ENCODE measurements at regions not wholly inside any gene's neighbourhood (a gene's known extent, or its start where the extent isn't known, plus 50 kb on each side); places are given as distances from the start of the nearest gene placed in this dataset.

GRCh38 chr3:177320765-177321247 is 123.5 kb upstream of the TBL1XR1 start:
- TF ChIP-seq EZH2 (IDR thresholded peaks at IDR 0.05; ENCODE audit: borderline replicate concordance, low read depth, low read length, severe bottlenecking) (no peak), POLR2AphosphoS5 (IDR thresholded peaks at IDR 0.05; ENCODE audit: insufficient read depth, low read depth, low read length) (no peak)
